ENCODE measurements at regions not wholly inside any gene's neighbourhood (a gene's known extent, or its start where the extent isn't known, plus 50 kb on each side); places are given as distances from the start of the nearest gene placed in this dataset.

- Histone ChIP-seq H3K14ac (ENCODE audit: low read length in 2 of 2) (no peak overlapping the region), H3K23ac (ENCODE audit: low read length in 2 of 2) (no peak overlapping the region), H3K27ac (ENCODE audit: low read length, poor library complexity, severe bottlenecking) (no peak overlapping the region), H3K79me1 (replicated peaks; ENCODE audit: low read length, poor library complexity, severe bottlenecking) (no peaks in the 10 kb centered on the region), H3K4me3 (ENCODE audit: insufficient read depth in 1 of 2, low read depth in 1 of 2, low read length in 2 of 2) (no peak overlapping the region), H4K8ac (ENCODE audit: low read length) (no peak overlapping the region), H3K9me3 (ENCODE audit: control insufficient read depth, low read length) (no peaks in the 10 kb centered on the region), H2BK5ac (ENCODE audit: low read depth, low read length, poor library complexity, severe bottlenecking) (no peak overlapping the region), H4K91ac (ENCODE audit: low read length) (no peak overlapping the region), H3K27me3 (ENCODE audit: control insufficient read depth in 1 of 2, insufficient read depth in 1 of 2, low read length in 2 of 2) (no peaks in the 10 kb centered on the region), H3K18ac (ENCODE audit: low read depth in 1 of 2, low read length in 2 of 2) (no peak overlapping the region), H3K9ac (ENCODE audit: low read length) (no peak overlapping the region), H3K4me2 (ENCODE audit: low read length, poor library complexity, severe bottlenecking) (no peak overlapping the region), H3K4me1 (ENCODE audit: control insufficient read depth, insufficient read depth, low read depth, low read length) (no peaks in the 10 kb centered on the region), H2AFZ (ENCODE audit: low read depth, low read length) (no peak overlapping the region), H2BK120ac (ENCODE audit: low read depth, low read length) (no peak overlapping the region), H2BK15ac (ENCODE audit: low read depth, poor library complexity, severe bottlenecking) (no peak overlapping the region), H3K4ac (ENCODE audit: low read depth in 1 of 2, low read length in 2 of 2) (no peak overlapping the region), H3K36me3 (ENCODE audit: control insufficient read depth in 1 of 2, insufficient read depth in 2 of 2, low read depth in 1 of 2, low read length in 2 of 2) (no peaks in the 10 kb centered on the region), H2AK5ac (ENCODE audit: low read length, severe bottlenecking) (no peak overlapping the region), H2BK12ac (ENCODE audit: low read length in 2 of 2) (no peak overlapping the region)
- DNase-seq, result no peak
- 78% methylated on average over 1 of the region's 3 CpGs for WGBS
Measured at GRCh38 chr3:154542837-154543236, 112.8 kb upstream of the GPR149 start.

GRCh38 chr3:154540950-154541604, 111.1 kb upstream of the GPR149 start:
- Histone ChIP-seq H3K4me3 (ENCODE audit: insufficient read depth in 1 of 2, low read depth in 1 of 2, low read length in 2 of 2) (no peak overlapping the region), H2AFZ (ENCODE audit: low read depth, low read length) (no peak overlapping the region), H3K36me3 (ENCODE audit: control insufficient read depth in 1 of 2, insufficient read depth in 2 of 2, low read depth in 1 of 2, low read length in 2 of 2) (no peaks in the 10 kb centered on the region), H3K14ac (ENCODE audit: low read length in 2 of 2) (no peak overlapping the region), H3K18ac (ENCODE audit: low read depth in 1 of 2, low read length in 2 of 2) (no peak overlapping the region), H3K4me1 (ENCODE audit: control insufficient read depth, insufficient read depth, low read depth, low read length) (no peaks in the 10 kb centered on the region), H3K4ac (ENCODE audit: low read depth in 1 of 2, low read length in 2 of 2) (no peak overlapping the region), H3K9ac (ENCODE audit: low read length) (no peak overlapping the region), H2BK5ac (ENCODE audit: low read depth, low read length, poor library complexity, severe bottlenecking) (no peak overlapping the region), H3K23ac (ENCODE audit: low read length in 2 of 2) (no peak overlapping the region), H4K91ac (ENCODE audit: low read length) (no peak overlapping the region), H2BK12ac (ENCODE audit: low read length in 2 of 2) (no peak overlapping the region), H3K4me2 (ENCODE audit: low read length, poor library complexity, severe bottlenecking) (no peak overlapping the region), H3K79me1 (replicated peaks; ENCODE audit: low read length, poor library complexity, severe bottlenecking) (no peaks in the 10 kb centered on the region), H2BK15ac (ENCODE audit: low read depth, poor library complexity, severe bottlenecking) (no peak overlapping the region), H2BK120ac (ENCODE audit: low read depth, low read length) (no peak overlapping the region), H4K8ac (ENCODE audit: low read length) (no peak overlapping the region), H3K9me3 (ENCODE audit: control insufficient read depth, low read length) (no peaks in the 10 kb centered on the region), H2AK5ac (ENCODE audit: low read length, severe bottlenecking) (no peak overlapping the region), H3K27me3 (ENCODE audit: control insufficient read depth in 1 of 2, insufficient read depth in 1 of 2, low read length in 2 of 2) (no peaks in the 10 kb centered on the region), H3K27ac (ENCODE audit: low read length, poor library complexity, severe bottlenecking) (no peak overlapping the region)
- 56% methylated on average over 1 of the region's 2 CpGs for WGBS
- no peak for DNase-seq

GRCh38 chr3:154538566-154539360, 108.8 kb upstream of the GPR149 start:
- H3K4ac ChIP-seq (ENCODE audit: low read depth in 1 of 2, low read length in 2 of 2), result no peak overlapping the region
- no peaks in the 10 kb centered on the region for H3K79me1 ChIP-seq (replicated peaks; ENCODE audit: low read length, poor library complexity, severe bottlenecking)
- no peak for DNase-seq
- H3K4me2 ChIP-seq (ENCODE audit: low read length, poor library complexity, severe bottlenecking), result no peak overlapping the region
- no peak overlapping the region for H3K27ac ChIP-seq (ENCODE audit: low read length, poor library complexity, severe bottlenecking)
- no peak overlapping the region for H3K23ac ChIP-seq (ENCODE audit: low read length in 2 of 2)
- H3K9ac ChIP-seq (ENCODE audit: low read length), result no peak overlapping the region
- whole genome bisulfite sequencing, result 88% methylated on average over 1 of the region's 5 CpGs
- H3K4me1 ChIP-seq (ENCODE audit: control insufficient read depth, insufficient read depth, low read depth, low read length), result no peaks in the 10 kb centered on the region
- no peak overlapping the region for H2AK5ac ChIP-seq (ENCODE audit: low read length, severe bottlenecking)
- no peak overlapping the region for H3K14ac ChIP-seq (ENCODE audit: low read length in 2 of 2)
- H4K91ac ChIP-seq (ENCODE audit: low read length), result no peak overlapping the region
- no peaks in the 10 kb centered on the region for H3K27me3 ChIP-seq (ENCODE audit: control insufficient read depth in 1 of 2, insufficient read depth in 1 of 2, low read length in 2 of 2)
- H2BK120ac ChIP-seq (ENCODE audit: low read depth, low read length), result no peak overlapping the region
- no peak overlapping the region for H3K18ac ChIP-seq (ENCODE audit: low read depth in 1 of 2, low read length in 2 of 2)
- no peak overlapping the region for H2BK12ac ChIP-seq (ENCODE audit: low read length in 2 of 2)
- no peak overlapping the region for H3K4me3 ChIP-seq (ENCODE audit: insufficient read depth in 1 of 2, low read depth in 1 of 2, low read length in 2 of 2)
- H4K8ac ChIP-seq (ENCODE audit: low read length), result no peak overlapping the region
- no peak overlapping the region for H2BK15ac ChIP-seq (ENCODE audit: low read depth, poor library complexity, severe bottlenecking)
- no peak overlapping the region for H2AFZ ChIP-seq (ENCODE audit: low read depth, low read length)
- no peak overlapping the region for H2BK5ac ChIP-seq (ENCODE audit: low read depth, low read length, poor library complexity, severe bottlenecking)
- H3K9me3 ChIP-seq (ENCODE audit: control insufficient read depth, low read length), result no peaks in the 10 kb centered on the region
- no peaks in the 10 kb centered on the region for H3K36me3 ChIP-seq (ENCODE audit: control insufficient read depth in 1 of 2, insufficient read depth in 2 of 2, low read depth in 1 of 2, low read length in 2 of 2)

GRCh38 chr3:154536751-154537150, 106.8 kb upstream of the GPR149 start:
- Histone ChIP-seq H3K14ac (ENCODE audit: low read length in 2 of 2) (no peak overlapping the region), H4K8ac (ENCODE audit: low read length) (no peak overlapping the region), H2BK15ac (ENCODE audit: low read depth, poor library complexity, severe bottlenecking) (no peak overlapping the region), H3K9me3 (ENCODE audit: control insufficient read depth, low read length) (no peaks in the 10 kb centered on the region), H3K9ac (ENCODE audit: low read length) (no peak overlapping the region), H3K36me3 (ENCODE audit: control insufficient read depth in 1 of 2, insufficient read depth in 2 of 2, low read depth in 1 of 2, low read length in 2 of 2) (no peaks in the 10 kb centered on the region), H3K4me1 (ENCODE audit: control insufficient read depth, insufficient read depth, low read depth, low read length) (no peaks in the 10 kb centered on the region), H3K23ac (ENCODE audit: low read length in 2 of 2) (no peak overlapping the region), H2BK120ac (ENCODE audit: low read depth, low read length) (no peak overlapping the region), H3K4me3 (ENCODE audit: insufficient read depth in 1 of 2, low read depth in 1 of 2, low read length in 2 of 2) (no peak overlapping the region), H2AK5ac (ENCODE audit: low read length, severe bottlenecking) (no peak overlapping the region), H3K27ac (ENCODE audit: low read length, poor library complexity, severe bottlenecking) (no peak overlapping the region), H3K18ac (ENCODE audit: low read depth in 1 of 2, low read length in 2 of 2) (no peak overlapping the region), H3K27me3 (ENCODE audit: control insufficient read depth in 1 of 2, insufficient read depth in 1 of 2, low read length in 2 of 2) (no peaks in the 10 kb centered on the region), H2AFZ (ENCODE audit: low read depth, low read length) (no peak overlapping the region), H2BK5ac (ENCODE audit: low read depth, low read length, poor library complexity, severe bottlenecking) (no peak overlapping the region), H4K91ac (ENCODE audit: low read length) (no peak overlapping the region), H3K4ac (ENCODE audit: low read depth in 1 of 2, low read length in 2 of 2) (no peak overlapping the region), H3K4me2 (ENCODE audit: low read length, poor library complexity, severe bottlenecking) (no peak overlapping the region), H2BK12ac (ENCODE audit: low read length in 2 of 2) (no peak overlapping the region), H3K79me1 (replicated peaks; ENCODE audit: low read length, poor library complexity, severe bottlenecking) (no peaks in the 10 kb centered on the region)
- no CpG with 5 or more reads among the region's 1 CpG for WGBS
- no peak for DNase-seq

Data from mesenchymal stem cell (in vitro differentiated cells and primary cell).